AG09309 (cell line): ENCODE measurements at regions not wholly inside any gene's neighbourhood (a gene's known extent, or its start where the extent isn't known, plus 50 kb on each side); places are given as distances from the start of the nearest gene placed in this dataset.

Experiments used
- DNase-seq: peaks from one replicate; pipeline ENCODE4 v3.0.0-alpha.2; 2010; ENCODE audit warnings: low read depth
- H3K4me3 ChIP-seq: 2 replicates; pipeline ENCODE4 v1.5.1; 2011; ENCODE audit warnings: mild to moderate bottlenecking, low read depth, low read length, moderate library complexity; ENCODE audit not compliant: control insufficient read depth
- TF ChIP-seq, protein P1 (sequence below): IDR thresholded peaks from 2 replicates; pipeline ENCODE4 v1.5.1; 2011; ENCODE audit warnings: mild to moderate bottlenecking, low read depth, low read length, inconsistent platforms; ENCODE audit not compliant: insufficient read depth, control insufficient read depth; ENCODE audit errors: missing control alignments

DNA sequence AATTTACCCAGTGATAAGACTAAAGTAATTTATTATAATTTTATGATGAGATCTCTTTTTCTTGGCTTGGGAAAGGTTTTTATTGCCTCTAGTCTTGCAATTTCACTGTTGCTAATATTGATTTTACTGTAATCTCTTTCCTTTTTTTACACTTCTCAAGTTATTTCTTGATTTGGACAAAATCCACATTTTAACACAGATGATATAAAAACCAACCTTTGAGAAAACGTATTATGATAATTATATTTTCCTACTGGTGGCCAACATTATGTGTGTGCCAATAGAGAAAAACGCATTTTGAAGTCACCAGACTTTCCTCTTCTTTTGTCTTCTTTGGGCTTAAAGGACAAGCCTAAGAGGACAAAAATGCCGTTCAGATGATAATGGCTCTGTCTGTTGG is 314.9 kb downstream of the PRDM2 start:
- TF ChIP-seq, protein P1, sequence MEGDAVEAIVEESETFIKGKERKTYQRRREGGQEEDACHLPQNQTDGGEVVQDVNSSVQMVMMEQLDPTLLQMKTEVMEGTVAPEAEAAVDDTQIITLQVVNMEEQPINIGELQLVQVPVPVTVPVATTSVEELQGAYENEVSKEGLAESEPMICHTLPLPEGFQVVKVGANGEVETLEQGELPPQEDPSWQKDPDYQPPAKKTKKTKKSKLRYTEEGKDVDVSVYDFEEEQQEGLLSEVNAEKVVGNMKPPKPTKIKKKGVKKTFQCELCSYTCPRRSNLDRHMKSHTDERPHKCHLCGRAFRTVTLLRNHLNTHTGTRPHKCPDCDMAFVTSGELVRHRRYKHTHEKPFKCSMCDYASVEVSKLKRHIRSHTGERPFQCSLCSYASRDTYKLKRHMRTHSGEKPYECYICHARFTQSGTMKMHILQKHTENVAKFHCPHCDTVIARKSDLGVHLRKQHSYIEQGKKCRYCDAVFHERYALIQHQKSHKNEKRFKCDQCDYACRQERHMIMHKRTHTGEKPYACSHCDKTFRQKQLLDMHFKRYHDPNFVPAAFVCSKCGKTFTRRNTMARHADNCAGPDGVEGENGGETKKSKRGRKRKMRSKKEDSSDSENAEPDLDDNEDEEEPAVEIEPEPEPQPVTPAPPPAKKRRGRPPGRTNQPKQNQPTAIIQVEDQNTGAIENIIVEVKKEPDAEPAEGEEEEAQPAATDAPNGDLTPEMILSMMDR, result no peak
- no peak overlapping the region for H3K4me3 ChIP-seq
- no peak for DNase-seq

DNA sequence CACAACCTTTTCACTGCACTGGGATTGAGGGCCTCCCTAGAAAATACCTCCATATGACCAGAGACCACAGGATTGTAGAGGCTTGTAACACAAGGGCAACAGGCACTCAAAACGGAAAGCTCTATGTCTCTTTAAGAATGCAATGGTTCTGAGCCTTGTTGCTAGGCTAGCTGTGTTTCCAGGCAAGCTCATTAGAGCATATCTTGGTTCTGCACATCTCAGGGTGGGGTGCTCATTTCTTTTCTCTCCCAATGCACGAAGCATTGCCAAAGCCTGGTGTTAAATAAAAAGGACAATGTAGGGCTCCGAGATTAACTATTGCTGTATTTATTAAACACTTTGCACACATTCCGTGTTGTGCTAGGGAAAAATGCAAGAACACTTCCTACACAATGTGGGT is 315.9 kb downstream of the PRDM2 start:
- TF ChIP-seq, protein P1, result no peak
- no peak for DNase-seq

DNA sequence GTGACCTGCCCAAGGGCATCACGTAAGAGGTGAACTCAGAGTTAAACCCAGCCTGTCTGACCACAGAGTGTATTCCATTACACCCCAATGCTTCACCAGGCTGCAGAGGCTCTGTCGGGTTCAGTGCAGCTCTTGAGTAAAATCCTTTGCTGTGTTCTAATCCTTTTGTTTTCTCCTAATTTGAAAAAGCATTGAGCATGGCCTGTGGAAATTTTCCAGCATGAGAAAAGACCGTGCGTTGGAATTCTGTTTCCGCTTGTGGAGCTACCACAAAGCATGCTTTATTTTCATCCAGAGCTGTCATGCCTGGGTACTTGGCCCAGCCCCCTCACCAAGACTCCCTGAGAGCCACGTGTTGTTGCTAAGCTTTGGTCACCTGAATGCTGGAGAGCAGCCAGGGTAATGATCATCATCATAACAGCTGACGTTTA is 317.6 kb downstream of the PRDM2 start:
- no peak overlapping the region for H3K4me3 ChIP-seq
- DNase-seq, result no peak
- TF ChIP-seq, protein P1, result no peak

More for the DNA sequence above, 315.9 kb downstream of the PRDM2 start:
- no peak overlapping the region for H3K4me3 ChIP-seq

DNA sequence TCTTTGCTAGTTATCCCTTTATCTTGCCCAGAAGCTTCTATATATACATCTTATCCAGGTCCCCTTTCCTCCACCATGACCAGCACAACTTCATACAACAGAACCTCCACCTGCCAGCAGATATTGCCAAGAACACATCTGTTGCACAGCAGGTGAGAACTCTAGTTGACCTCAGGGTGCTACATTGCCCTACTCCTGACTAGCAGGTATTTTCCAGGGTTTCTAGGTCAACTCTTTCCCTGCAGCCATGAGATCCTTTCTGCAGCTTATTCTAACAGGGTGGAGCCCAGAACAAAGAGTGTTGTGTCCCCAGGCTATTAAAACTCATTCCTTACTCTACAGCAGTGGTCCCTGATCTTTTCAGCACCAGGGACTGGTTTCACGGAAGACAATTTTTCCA is 319.5 kb downstream of the PRDM2 start:
- DNase-seq, result no peak
- no peak overlapping the region for H3K4me3 ChIP-seq
- TF ChIP-seq, protein P1, result no peak

DNA sequence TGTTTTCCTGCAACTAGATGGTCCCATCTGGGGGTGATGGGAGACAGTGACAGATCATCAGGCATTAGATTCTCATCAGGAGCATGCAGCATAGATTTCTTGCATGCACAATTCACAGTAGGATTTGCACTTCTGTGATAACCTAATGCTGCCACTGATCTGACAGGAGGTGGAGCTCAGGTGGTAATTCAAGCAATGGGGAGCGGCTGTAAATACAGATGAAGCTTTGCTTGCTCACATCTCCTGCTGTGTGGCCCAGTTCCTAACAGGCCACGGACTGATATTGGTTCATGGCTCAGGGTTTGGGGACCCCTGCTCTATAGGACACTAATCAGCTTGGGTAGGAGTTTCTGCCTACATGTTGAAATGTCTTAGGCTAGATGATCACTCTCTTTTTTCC is 320.0 kb downstream of the PRDM2 start:
- H3K4me3 ChIP-seq, result no peak overlapping the region
- TF ChIP-seq, protein P1, result no peak
- no peak for DNase-seq

DNA sequence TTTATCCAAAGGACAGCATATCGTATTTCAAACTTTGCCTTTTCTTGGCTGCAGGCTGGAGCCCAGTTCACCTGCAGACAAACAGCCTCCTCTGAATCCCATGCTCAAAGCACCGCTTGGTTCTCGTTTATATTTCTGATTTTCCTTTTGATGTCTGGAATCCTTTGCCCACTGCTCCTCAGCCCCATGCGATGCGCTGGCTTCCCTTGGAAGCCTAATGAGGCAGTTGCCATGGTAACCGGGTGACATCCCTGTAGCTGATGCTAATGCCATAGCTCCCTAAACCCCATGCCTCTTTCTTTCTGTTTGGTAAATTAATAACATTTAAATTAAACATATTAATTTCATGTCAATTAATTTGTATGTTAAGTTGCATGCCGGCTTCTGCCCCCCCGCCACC is 327.1 kb downstream of the PRDM2 start:
- DNase-seq, result no peak
- TF ChIP-seq, protein P1, result no peak
- H3K4me3 ChIP-seq, result no peak overlapping the region

DNA sequence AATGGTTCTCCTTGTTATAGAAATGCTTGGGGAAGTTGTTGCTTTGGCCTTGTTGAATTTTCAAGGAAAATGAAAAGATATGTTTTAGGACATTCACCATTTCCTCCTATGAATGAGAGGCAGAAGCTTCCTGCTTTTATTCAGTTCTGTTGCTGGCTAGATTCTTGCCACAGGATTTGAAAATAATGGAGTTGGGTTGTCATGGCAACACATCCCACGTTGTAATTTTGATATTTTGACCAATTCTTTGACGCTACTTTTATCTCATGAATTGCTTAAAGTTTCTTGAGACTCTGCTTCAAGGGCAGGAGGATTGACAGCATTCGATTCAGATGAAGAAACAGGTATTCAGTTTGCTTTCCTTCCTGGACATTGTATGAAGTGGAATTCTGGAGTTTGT is 331.5 kb downstream of the PRDM2 start:
- TF ChIP-seq, protein P1, result no peak
- no peak overlapping the region for H3K4me3 ChIP-seq
- DNase-seq, result no peak
